ENCODE measurements at regions not wholly inside any gene's neighbourhood (a gene's known extent, or its start where the extent isn't known, plus 50 kb on each side); places are given as distances from the start of the nearest gene placed in this dataset.

DNA sequence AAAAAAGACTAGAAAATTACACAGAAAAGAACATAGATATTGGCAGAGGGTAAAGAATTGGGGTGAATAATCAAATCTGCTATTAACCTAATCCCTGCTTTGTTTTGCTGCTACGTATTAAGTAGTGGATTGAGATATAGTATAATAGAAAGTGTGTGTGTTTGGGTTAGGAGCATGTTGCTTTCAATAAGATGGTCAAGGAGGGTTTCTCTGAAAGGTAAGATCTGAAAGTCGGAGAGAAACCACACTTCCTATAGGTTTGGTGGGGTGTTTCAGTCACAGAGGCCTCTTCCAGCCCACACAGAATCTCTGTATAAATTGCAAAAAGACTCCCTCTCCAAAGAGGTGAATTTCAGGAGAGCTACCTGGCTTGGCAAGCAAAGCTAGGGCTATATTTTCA is 345.7 kb upstream of the SATB1 start:
- Histone ChIP-seq H3K14ac (ENCODE audit: insufficient read length) (no peak overlapping the region), H4K8ac (ENCODE audit: extremely low read depth, insufficient read depth, low read length) (no peak overlapping the region), H3K23me2 (ENCODE audit: low read depth, low read length) (no peaks in the 10 kb centered on the region), H3K4me3 (ENCODE audit: extremely low read depth in 1 of 4, insufficient read depth in 2 of 4, low read depth in 3 of 4, low read length in 4 of 4) (no peak overlapping the region), H2BK120ac (replicated peaks; ENCODE audit: low read depth, low read length) (no peak overlapping the region), H2AFZ (ENCODE audit: low read length) (no peak overlapping the region), H3K36me3 (ENCODE audit: control insufficient read depth in 2 of 4, insufficient read depth in 4 of 4, low read length in 3 of 4) (no peaks in the 10 kb centered on the region), H2BK5ac (ENCODE audit: low read depth, low read length) (no peak overlapping the region), H3K4ac (replicated peaks; ENCODE audit: insufficient read length, low read depth, low read length) (no peak overlapping the region), H3K27me3 (replicated peaks in 1 of 4; ENCODE audit: control insufficient read depth in 3 of 4, extremely low read depth in 1 of 4, insufficient read depth in 3 of 4, low read length in 3 of 4) (no peaks in the 10 kb centered on the region), H3K9me3 (ENCODE audit: insufficient read depth in 2 of 2, low read depth in 1 of 2, low read length in 1 of 2) (no peaks in the 10 kb centered on the region), H3K79me2 (ENCODE audit: control insufficient read depth in 1 of 2, insufficient read depth in 2 of 2, low read length in 2 of 2) (no peaks in the 10 kb centered on the region), H2BK20ac (ENCODE audit: low read length) (no peak overlapping the region), H3K18ac (ENCODE audit: extremely low read depth, low read length) (no peak overlapping the region), H3K27ac (ENCODE audit: low read depth, low read length) (no peak overlapping the region), H4K5ac (ENCODE audit: insufficient read length, low read depth, low read length) (no peak overlapping the region), H2BK15ac (ENCODE audit: low read length) (no peak overlapping the region), H4K20me1 (replicated peaks in 1 of 2; ENCODE audit: control insufficient read depth in 1 of 2, insufficient read depth in 2 of 2, low read length in 2 of 2) (no peaks in the 10 kb centered on the region), H3K9ac (replicated peaks in 1 of 4; ENCODE audit: extremely low read depth in 1 of 4, low read depth in 3 of 4, low read length in 3 of 4) (no peak overlapping the region), H3K4me2 (ENCODE audit: insufficient read depth in 1 of 2, low read depth in 2 of 2, low read length in 2 of 2) (no peak overlapping the region), H3K56ac (replicated peaks; ENCODE audit: insufficient read length, low read depth, low read length) (no peak overlapping the region), H3K23ac (ENCODE audit: insufficient read length) (no peak overlapping the region), H3K4me1 (replicated peaks in 1 of 4; ENCODE audit: control insufficient read depth in 3 of 4, insufficient read depth in 4 of 4, low read length in 3 of 4) (no peaks in the 10 kb centered on the region), H2AK5ac (ENCODE audit: low read depth, low read length) (no peak overlapping the region), H4K91ac (replicated peaks; ENCODE audit: insufficient read length, low read length) (no peak overlapping the region), H2BK12ac (ENCODE audit: low read depth, low read length) (no peak overlapping the region), H3K79me1 (ENCODE audit: low read depth, low read length) (no peaks in the 10 kb centered on the region)
- TF ChIP-seq KDM5A (IDR thresholded peaks at IDR 0.05; ENCODE audit: low read length) (no peak), SP2 (IDR thresholded peaks at IDR 0.05; ENCODE audit: low read length) (no peak), EGR1 (IDR thresholded peaks at IDR 0.05; ENCODE audit: borderline replicate concordance, low read depth, low read length) (no peak), POU5F1 (IDR thresholded peaks at IDR 0.05; ENCODE audit: low read depth, low read length) (no peak)
- CTCF ChIA-PET (ENCODE audit: partially characterized antibody) = no interaction called here
- no peak for DNase-seq (ENCODE audit: low read depth in 1 of 2, low spot score in 2 of 2)
- no peak for FAIRE-seq
- POLR2A ChIA-PET (ENCODE audit: partially characterized antibody) = no interaction called here
- 71% methylated on average over 2 of the region's 2 CpGs; no CpG with 5 or more reads in 1 of the 2 experiments for WGBS, 2 experiments (ENCODE audit: extremely low coverage in 1 of 2, insufficient coverage in 1 of 2, insufficient read length in 1 of 2, insufficient replicate concordance in 2 of 2, low coverage in 1 of 2, low lambda C conversion rate in 2 of 2, missing lambda C conversion rate in 1 of 2)

Measured in H1 (cell line).